Activated CD8-positive, alpha-beta T cell treated with anti-CD3 and anti-CD28 coated beads, Interleukin-2, amount 10 ng/mL, durations not matched to agents 7 days and 5 days (primary cell): ENCODE measurements at regions not wholly inside any gene's neighbourhood (a gene's known extent, or its start where the extent isn't known, plus 50 kb on each side); places are given as distances from the start of the nearest gene placed in this dataset.

Source experiments
- ATAC-seq: fragments of 150-1000 bp; cut with Tn5 transposase; one replicate; pipeline ENCODE4 v1.10.0; 2021; ENCODE audit warnings: moderate library complexity
- CTCF ChIA-PET: fragments of 350-600 bp; sonication (Branson Sonifier 250); formaldehyde crosslinking; loops from one replicate; lab custom pipeline; 2021; ENCODE audit warnings: antibody characterized with exemption; lab: Charles Lee
- POLR2A ChIA-PET: fragments of 350-600 bp; sonication (Branson Sonifier 250); formaldehyde crosslinking; loops from one replicate; lab custom pipeline; 2021; ENCODE audit warnings: antibody characterized with exemption; lab: Charles Lee
- DNase-seq: peaks from one replicate; pipeline ENCODE4 v3.0.0-alpha.2; 2020
- H3K27ac Mint-ChIP-seq: one replicate; pipeline ENCODE4 v1.8.0; 2021; ENCODE audit warnings: mild to moderate bottlenecking, mixed read lengths
- H3K27me3 Mint-ChIP-seq: one replicate; pipeline ENCODE4 v1.8.0; 2021; ENCODE audit warnings: low read depth, mixed read lengths
- H3K36me3 Mint-ChIP-seq: one replicate; pipeline ENCODE4 v1.8.0; 2021; ENCODE audit warnings: low read depth, mixed read lengths
- H3K4me1 Mint-ChIP-seq: one replicate; pipeline ENCODE4 v1.8.0; 2021; ENCODE audit warnings: low read depth, mixed read lengths
- H3K4me3 Mint-ChIP-seq: one replicate; pipeline ENCODE4 v1.8.0; 2021; ENCODE audit warnings: mild to moderate bottlenecking, mixed read lengths
- H3K9me3 Mint-ChIP-seq: one replicate; pipeline ENCODE4 v1.8.0; 2022; ENCODE audit warnings: mixed read lengths; ENCODE audit not compliant: insufficient read depth

GRCh38 chr5:79865579-79865978 lies 125.5 kb downstream of the MTX3 start:
- Mint-ChIP-seq H3K27ac (no peak overlapping the region), H3K27me3 (peaks cover 33% of the 10 kb centered on the region), H3K36me3 (no peaks in the 10 kb centered on the region), H3K4me1 (no peaks in the 10 kb centered on the region), H3K4me3 (no peak overlapping the region), H3K9me3 (peaks cover 4% of the 10 kb centered on the region)
- ChIA-PET POLR2A (no interaction called here), CTCF (interaction anchor here (0.7 to 3.7 kb wide), 3 partner anchors 13 to 218 kb away, joined by 4 to 12 read pairs (median 6); no protein-coding TSS in a partner anchor)
- no peak for ATAC-seq
- DNase-seq: no peak

GRCh38 chr5:79864364-79864763 lies 126.7 kb downstream of the MTX3 start:
- DNase-seq (no peak), ATAC-seq (no peak)
- Mint-ChIP-seq H3K27ac (no peak overlapping the region), H3K4me1 (no peaks in the 10 kb centered on the region), H3K36me3 (no peaks in the 10 kb centered on the region), H3K4me3 (no peak overlapping the region), H3K9me3 (peaks cover 4% of the 10 kb centered on the region), H3K27me3 (peaks cover 41% of the 10 kb centered on the region)
- ChIA-PET POLR2A (interaction anchor here (0.8 kb wide), 1 partner anchor 305 kb away, joined by 5 read pairs; no protein-coding TSS in a partner anchor), CTCF (interaction anchor here (1.0 to 3.7 kb wide), 4 partner anchors 14 to 219 kb away, joined by 3 to 12 read pairs (median 4); no protein-coding TSS in a partner anchor)

GRCh38 chr5:79859588-79859987 lies 131.5 kb downstream of the MTX3 start:
- Mint-ChIP-seq H3K27me3 (peaks cover 30% of the 10 kb centered on the region), H3K9me3 (peaks cover 4% of the 10 kb centered on the region), H3K4me1 (no peaks in the 10 kb centered on the region), H3K4me3 (no peak overlapping the region), H3K36me3 (no peaks in the 10 kb centered on the region), H3K27ac (no peak overlapping the region)
- DNase-seq (no peak), ATAC-seq (no peak)
- CTCF ChIA-PET: interaction anchor here (1.1 to 1.6 kb wide), 5 partner anchors 14 to 299 kb away, joined by 3 to 7 read pairs (median 4); no protein-coding TSS in a partner anchor
- POLR2A ChIA-PET: no interaction called here

- ChIA-PET POLR2A (no interaction called here), CTCF (interaction anchor here (0.7 to 2.2 kb wide), 11 partner anchors 9 to 399 kb away, joined by 3 to 11 read pairs (median 5); no protein-coding TSS in a partner anchor)
- Mint-ChIP-seq H3K36me3 (no peaks in the 10 kb centered on the region), H3K4me1 (no peaks in the 10 kb centered on the region), H3K27ac (no peak overlapping the region), H3K27me3 (peaks cover 35% of the 10 kb centered on the region), H3K4me3 (no peak overlapping the region), H3K9me3 (no peaks in the 10 kb centered on the region)
- ATAC-seq (no peak), DNase-seq (no peak)
Measured at GRCh38 chr5:79858410-79858723, 132.7 kb downstream of the MTX3 start.

- no peaks in the 10 kb centered on the region for H3K36me3 Mint-ChIP-seq
- DNase-seq (peak; percentile 85), ATAC-seq (peak; percentile 60)
- H3K27me3 Mint-ChIP-seq: peaks cover 31% of the 10 kb centered on the region
- POLR2A ChIA-PET: no interaction called here
- H3K27ac Mint-ChIP-seq: no peak overlapping the region
- H3K4me1 Mint-ChIP-seq: no peaks in the 10 kb centered on the region
- H3K9me3 Mint-ChIP-seq: no peaks in the 10 kb centered on the region
- no peak overlapping the region for H3K4me3 Mint-ChIP-seq
- CTCF ChIA-PET: interaction anchor here (0.7 to 2.2 kb wide), 15 partner anchors 9 to 399 kb away, joined by 3 to 11 read pairs (median 4); no protein-coding TSS in a partner anchor
Measured at GRCh38 chr5:79857714-79858409, 133.2 kb downstream of the MTX3 start.

DNA sequence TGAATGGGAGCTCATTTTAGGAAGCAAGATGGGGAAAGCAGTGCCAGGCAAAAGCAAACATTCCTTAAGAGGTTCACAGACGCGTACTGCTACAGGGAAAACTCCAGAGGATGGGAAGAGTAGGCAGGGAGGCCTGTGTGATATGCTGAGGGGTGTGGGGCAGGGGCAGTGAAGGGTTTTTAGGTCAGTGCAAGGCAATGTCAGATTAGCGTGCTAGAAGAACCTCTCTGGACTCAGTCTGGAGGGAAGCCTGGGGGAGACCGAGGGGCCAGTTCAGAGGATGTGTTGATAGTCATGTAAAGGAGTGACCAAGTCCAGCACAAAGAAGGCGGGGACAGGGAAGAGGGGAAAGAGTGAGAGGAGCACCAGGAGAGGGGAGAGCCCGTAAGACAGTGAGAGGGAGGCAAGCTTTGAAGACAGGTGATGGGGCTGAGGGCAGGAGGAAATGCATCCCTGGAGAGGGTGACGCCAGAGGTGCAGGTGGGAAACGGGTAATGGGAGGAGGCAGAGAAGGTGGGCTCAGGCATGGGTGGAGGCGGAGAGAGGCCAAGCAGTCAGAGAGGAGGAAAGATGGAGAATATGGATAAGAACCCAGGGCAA lies 134.5 kb downstream of the MTX3 start:
- Mint-ChIP-seq H3K4me1 (no peaks in the 10 kb centered on the region), H3K4me3 (no peak overlapping the region), H3K9me3 (no peaks in the 10 kb centered on the region), H3K36me3 (no peaks in the 10 kb centered on the region), H3K27me3 (peaks cover 25% of the 10 kb centered on the region), H3K27ac (no peak overlapping the region)
- POLR2A ChIA-PET: no interaction called here
- no peak for ATAC-seq
- CTCF ChIA-PET: interaction anchor here (1.1 to 2.2 kb wide), 5 partner anchors 10 to 303 kb away, joined by 3 to 11 read pairs (median 8); no protein-coding TSS in a partner anchor
- DNase-seq: no peak

- no peak for DNase-seq
- no peaks in the 10 kb centered on the region for H3K36me3 Mint-ChIP-seq
- ChIA-PET POLR2A (no interaction called here), CTCF (interaction anchor here (0.9 to 1.2 kb wide), 3 partner anchors 20 to 230 kb away, joined by 3 to 5 read pairs (median 3); no protein-coding TSS in a partner anchor)
- peaks cover under 1% of the 10 kb centered on the region for H3K4me1 Mint-ChIP-seq
- no peak overlapping the region for H3K4me3 Mint-ChIP-seq
- H3K27ac Mint-ChIP-seq: no peak overlapping the region
- no peak for ATAC-seq
- peaks cover 14% of the 10 kb centered on the region for H3K27me3 Mint-ChIP-seq
- no peaks in the 10 kb centered on the region for H3K9me3 Mint-ChIP-seq
Measured at GRCh38 chr5:79853676-79854418, 137.2 kb downstream of the MTX3 start.

GRCh38 chr5:79853028-79853427 lies 138.0 kb downstream of the MTX3 start:
- no peak overlapping the region for H3K27ac Mint-ChIP-seq
- no peaks in the 10 kb centered on the region for H3K36me3 Mint-ChIP-seq
- POLR2A ChIA-PET: no interaction called here
- no peaks in the 10 kb centered on the region for H3K9me3 Mint-ChIP-seq
- no peak for ATAC-seq
- H3K27me3 Mint-ChIP-seq: peaks cover 11% of the 10 kb centered on the region
- CTCF ChIA-PET: interaction anchor here (0.6 kb wide), 1 partner anchor 414 kb away, joined by 3 read pairs; no protein-coding TSS in a partner anchor
- H3K4me1 Mint-ChIP-seq: peaks cover 8% of the 10 kb centered on the region
- DNase-seq: no peak
- H3K4me3 Mint-ChIP-seq: no peak overlapping the region

DNA sequence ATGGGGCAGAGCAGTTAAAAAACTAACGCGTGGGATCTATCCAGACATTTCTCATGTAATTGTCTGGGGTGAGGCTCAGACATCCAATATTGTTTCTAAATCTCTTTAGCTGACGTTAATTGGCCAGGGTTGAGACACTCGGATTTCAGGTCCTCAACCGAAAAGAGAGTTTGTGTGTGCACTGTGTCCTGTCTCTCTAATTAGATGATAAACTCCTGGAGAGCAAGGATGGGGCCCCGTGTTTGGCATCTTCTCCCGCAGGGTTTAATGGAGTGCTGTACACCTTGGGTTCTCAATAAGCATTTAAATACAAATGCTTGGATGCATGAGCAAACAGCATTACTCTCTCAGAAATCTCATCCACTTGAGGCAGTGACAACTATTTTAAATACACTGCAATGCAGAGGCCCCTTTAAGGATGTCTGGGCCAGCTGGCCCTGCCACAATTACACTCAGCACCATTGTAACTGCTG lies 139.6 kb downstream of the MTX3 start:
- H3K36me3 Mint-ChIP-seq: no peaks in the 10 kb centered on the region
- POLR2A ChIA-PET: no interaction called here

DNA sequence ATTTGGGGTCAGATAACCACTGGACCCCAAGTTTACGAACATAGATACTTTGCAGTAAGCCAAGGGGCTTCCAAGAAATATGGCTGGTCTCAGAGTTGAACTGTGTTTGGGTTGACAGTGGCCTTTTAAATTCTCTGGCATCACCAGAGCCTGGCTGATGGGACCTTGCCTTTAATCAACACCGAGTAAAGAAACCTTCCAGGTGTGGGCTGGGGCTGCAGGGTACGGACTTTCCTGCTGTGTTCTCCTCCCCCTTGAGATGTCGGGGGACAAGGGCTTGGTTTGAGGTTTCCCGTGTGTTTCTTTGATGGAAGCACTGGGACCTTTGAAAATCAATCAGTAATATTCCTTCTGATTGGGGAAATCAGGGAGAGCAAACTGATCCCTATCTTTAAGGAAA lies 140.1 kb downstream of the MTX3 start:
- ChIA-PET POLR2A (no interaction called here), CTCF (no interaction called here)
- Mint-ChIP-seq H3K4me3 (no peak overlapping the region), H3K27ac (no peak overlapping the region), H3K27me3 (peaks cover 13% of the 10 kb centered on the region), H3K36me3 (no peaks in the 10 kb centered on the region), H3K4me1 (peaks cover 24% of the 10 kb centered on the region), H3K9me3 (no peaks in the 10 kb centered on the region)
- no peak for DNase-seq
- no peak for ATAC-seq

More for the DNA sequence above, 139.6 kb downstream of the MTX3 start:
- peaks cover 19% of the 10 kb centered on the region for H3K4me1 Mint-ChIP-seq
- no peak overlapping the region for H3K27ac Mint-ChIP-seq
- H3K27me3 Mint-ChIP-seq: peaks cover 13% of the 10 kb centered on the region
- ATAC-seq: no peak
- no peak for DNase-seq
- CTCF ChIA-PET: no interaction called here
- no peaks in the 10 kb centered on the region for H3K9me3 Mint-ChIP-seq
- H3K4me3 Mint-ChIP-seq: no peak overlapping the region

DNA sequence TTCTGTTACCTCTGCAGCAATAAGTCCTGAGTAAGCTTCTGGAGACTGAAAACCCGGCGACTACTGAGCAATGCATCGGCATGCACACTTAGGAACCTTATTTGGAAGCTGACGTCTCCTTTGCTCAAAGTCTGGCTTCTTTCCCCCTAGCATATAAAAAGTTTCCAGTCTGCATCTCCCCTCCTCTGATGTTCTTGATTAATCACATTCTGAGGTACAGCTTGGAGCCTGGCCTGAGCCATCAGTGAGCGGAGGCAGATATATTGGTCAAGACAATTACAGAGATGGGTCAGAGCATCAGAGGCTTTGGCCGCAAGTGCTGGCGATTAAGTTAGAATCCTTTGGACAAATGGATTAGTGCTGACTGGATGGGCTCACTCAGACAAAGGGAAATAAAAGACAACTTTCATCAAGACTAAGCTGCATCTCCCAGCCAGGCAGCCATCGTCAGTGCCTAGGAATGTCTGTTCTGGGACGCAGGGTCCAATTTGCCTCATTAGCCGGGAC lies 140.7 kb downstream of the MTX3 start:
- H3K27ac Mint-ChIP-seq: no peak overlapping the region
- peaks cover 29% of the 10 kb centered on the region for H3K4me1 Mint-ChIP-seq
- H3K36me3 Mint-ChIP-seq: no peaks in the 10 kb centered on the region
- ATAC-seq (no peak), DNase-seq (no peak)
- H3K9me3 Mint-ChIP-seq: no peaks in the 10 kb centered on the region
- H3K4me3 Mint-ChIP-seq: no peak overlapping the region
- peaks cover 13% of the 10 kb centered on the region for H3K27me3 Mint-ChIP-seq
- ChIA-PET POLR2A (no interaction called here), CTCF (interaction anchor here (2.1 kb wide), 1 partner anchor 233 kb away, joined by 8 read pairs; no protein-coding TSS in a partner anchor)
